ENCODE measurements at regions not wholly inside any gene's neighbourhood (a gene's known extent, or its start where the extent isn't known, plus 50 kb on each side); places are given as distances from the start of the nearest gene placed in this dataset.

- TF ChIP-seq, protein P1, sequence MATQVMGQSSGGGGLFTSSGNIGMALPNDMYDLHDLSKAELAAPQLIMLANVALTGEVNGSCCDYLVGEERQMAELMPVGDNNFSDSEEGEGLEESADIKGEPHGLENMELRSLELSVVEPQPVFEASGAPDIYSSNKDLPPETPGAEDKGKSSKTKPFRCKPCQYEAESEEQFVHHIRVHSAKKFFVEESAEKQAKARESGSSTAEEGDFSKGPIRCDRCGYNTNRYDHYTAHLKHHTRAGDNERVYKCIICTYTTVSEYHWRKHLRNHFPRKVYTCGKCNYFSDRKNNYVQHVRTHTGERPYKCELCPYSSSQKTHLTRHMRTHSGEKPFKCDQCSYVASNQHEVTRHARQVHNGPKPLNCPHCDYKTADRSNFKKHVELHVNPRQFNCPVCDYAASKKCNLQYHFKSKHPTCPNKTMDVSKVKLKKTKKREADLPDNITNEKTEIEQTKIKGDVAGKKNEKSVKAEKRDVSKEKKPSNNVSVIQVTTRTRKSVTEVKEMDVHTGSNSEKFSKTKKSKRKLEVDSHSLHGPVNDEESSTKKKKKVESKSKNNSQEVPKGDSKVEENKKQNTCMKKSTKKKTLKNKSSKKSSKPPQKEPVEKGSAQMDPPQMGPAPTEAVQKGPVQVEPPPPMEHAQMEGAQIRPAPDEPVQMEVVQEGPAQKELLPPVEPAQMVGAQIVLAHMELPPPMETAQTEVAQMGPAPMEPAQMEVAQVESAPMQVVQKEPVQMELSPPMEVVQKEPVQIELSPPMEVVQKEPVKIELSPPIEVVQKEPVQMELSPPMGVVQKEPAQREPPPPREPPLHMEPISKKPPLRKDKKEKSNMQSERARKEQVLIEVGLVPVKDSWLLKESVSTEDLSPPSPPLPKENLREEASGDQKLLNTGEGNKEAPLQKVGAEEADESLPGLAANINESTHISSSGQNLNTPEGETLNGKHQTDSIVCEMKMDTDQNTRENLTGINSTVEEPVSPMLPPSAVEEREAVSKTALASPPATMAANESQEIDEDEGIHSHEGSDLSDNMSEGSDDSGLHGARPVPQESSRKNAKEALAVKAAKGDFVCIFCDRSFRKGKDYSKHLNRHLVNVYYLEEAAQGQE (IDR thresholded peaks at IDR 0.05): no peak
- TF ChIP-seq RXRA (IDR thresholded peaks at IDR 0.05): no peak
- TF ChIP-seq FOXA1 (IDR thresholded peaks at IDR 0.05): no peak
- TF ChIP-seq SP1 (IDR thresholded peaks at IDR 0.05): no peak
- TF ChIP-seq JUND (IDR thresholded peaks at IDR 0.05): no peak
- no peak for TF ChIP-seq TAF1 (conservative IDR thresholded peaks at IDR 0.05)
- no peak for TF ChIP-seq RAD21 (IDR thresholded peaks at IDR 0.05)
- TF ChIP-seq FOXA2 (IDR thresholded peaks at IDR 0.05): no peak
- TF ChIP-seq, protein P2, sequence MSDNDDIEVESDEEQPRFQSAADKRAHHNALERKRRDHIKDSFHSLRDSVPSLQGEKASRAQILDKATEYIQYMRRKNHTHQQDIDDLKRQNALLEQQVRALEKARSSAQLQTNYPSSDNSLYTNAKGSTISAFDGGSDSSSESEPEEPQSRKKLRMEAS (IDR thresholded peaks at IDR 0.05): no peak
- TF ChIP-seq EGR1 (IDR thresholded peaks at IDR 0.05; ENCODE audit: low read depth in 2 of 2): no peak
- TF ChIP-seq, protein P3, sequence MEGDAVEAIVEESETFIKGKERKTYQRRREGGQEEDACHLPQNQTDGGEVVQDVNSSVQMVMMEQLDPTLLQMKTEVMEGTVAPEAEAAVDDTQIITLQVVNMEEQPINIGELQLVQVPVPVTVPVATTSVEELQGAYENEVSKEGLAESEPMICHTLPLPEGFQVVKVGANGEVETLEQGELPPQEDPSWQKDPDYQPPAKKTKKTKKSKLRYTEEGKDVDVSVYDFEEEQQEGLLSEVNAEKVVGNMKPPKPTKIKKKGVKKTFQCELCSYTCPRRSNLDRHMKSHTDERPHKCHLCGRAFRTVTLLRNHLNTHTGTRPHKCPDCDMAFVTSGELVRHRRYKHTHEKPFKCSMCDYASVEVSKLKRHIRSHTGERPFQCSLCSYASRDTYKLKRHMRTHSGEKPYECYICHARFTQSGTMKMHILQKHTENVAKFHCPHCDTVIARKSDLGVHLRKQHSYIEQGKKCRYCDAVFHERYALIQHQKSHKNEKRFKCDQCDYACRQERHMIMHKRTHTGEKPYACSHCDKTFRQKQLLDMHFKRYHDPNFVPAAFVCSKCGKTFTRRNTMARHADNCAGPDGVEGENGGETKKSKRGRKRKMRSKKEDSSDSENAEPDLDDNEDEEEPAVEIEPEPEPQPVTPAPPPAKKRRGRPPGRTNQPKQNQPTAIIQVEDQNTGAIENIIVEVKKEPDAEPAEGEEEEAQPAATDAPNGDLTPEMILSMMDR (IDR thresholded peaks at IDR 0.05; ENCODE audit: low read depth, low read length, missing input control): no peak
- TF ChIP-seq, protein P4, sequence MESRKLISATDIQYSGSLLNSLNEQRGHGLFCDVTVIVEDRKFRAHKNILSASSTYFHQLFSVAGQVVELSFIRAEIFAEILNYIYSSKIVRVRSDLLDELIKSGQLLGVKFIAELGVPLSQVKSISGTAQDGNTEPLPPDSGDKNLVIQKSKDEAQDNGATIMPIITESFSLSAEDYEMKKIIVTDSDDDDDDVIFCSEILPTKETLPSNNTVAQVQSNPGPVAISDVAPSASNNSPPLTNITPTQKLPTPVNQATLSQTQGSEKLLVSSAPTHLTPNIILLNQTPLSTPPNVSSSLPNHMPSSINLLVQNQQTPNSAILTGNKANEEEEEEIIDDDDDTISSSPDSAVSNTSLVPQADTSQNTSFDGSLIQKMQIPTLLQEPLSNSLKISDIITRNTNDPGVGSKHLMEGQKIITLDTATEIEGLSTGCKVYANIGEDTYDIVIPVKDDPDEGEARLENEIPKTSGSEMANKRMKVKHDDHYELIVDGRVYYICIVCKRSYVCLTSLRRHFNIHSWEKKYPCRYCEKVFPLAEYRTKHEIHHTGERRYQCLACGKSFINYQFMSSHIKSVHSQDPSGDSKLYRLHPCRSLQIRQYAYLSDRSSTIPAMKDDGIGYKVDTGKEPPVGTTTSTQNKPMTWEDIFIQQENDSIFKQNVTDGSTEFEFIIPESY (IDR thresholded peaks at IDR 0.05): no peak
- no peak for TF ChIP-seq ATF3 (IDR thresholded peaks at IDR 0.05)
- TF ChIP-seq GABPA (IDR thresholded peaks at IDR 0.05 in 1 of 2, conservative IDR thresholded peaks at IDR 0.05 in 1 of 2): no peak
- no peak for TF ChIP-seq YY1 (IDR thresholded peaks at IDR 0.05)
- TF ChIP-seq NR2F2 (IDR thresholded peaks at IDR 0.05): no peak
- TF ChIP-seq HNF4A (conservative IDR thresholded peaks at IDR 0.05): no peak
- no peak for TF ChIP-seq HNF4G (IDR thresholded peaks at IDR 0.05)
- Histone ChIP-seq H3K9me3 (ENCODE audit: control insufficient read depth in 4 of 4, low read length in 3 of 4) (peaks cover 0 to 2% (median 0%) of the 10 kb centered on the region in 4 donors), H3K27me3 (ENCODE audit: control insufficient read depth in 4 of 4, insufficient read depth in 4 of 4, low read length in 3 of 4) (peaks cover 0 to under 1% (median 0%) of the 10 kb centered on the region in 4 donors), H3K9ac (ENCODE audit: low read depth in 1 of 2, low read length in 2 of 2) (no peak overlapping the region), H3K4me1 (ENCODE audit: control insufficient read depth in 4 of 4, insufficient read depth in 4 of 4, low read length in 3 of 4) (no peaks in the 10 kb centered on the region), H3K4me3 (ENCODE audit: low read depth in 1 of 3, low read length in 3 of 3) (no peak overlapping the region), H3K27ac (ENCODE audit: low read depth in 1 of 2, low read length in 2 of 2) (no peak overlapping the region), H3K36me3 (ENCODE audit: control insufficient read depth in 4 of 4, insufficient read depth in 3 of 4, low read depth in 1 of 4, low read length in 3 of 4) (no peaks in the 10 kb centered on the region)
- WGBS: 94% methylated on average over 4 of the region's 4 CpGs
- DNase-seq (ENCODE audit: low spot score): no peak
Observed at GRCh38 chr2:118431997-118432396, 343.7 kb downstream of the INSIG2 start.

All from liver (tissue), 8 donors.